HG02623 (cell line): ENCODE measurements at regions not wholly inside any gene's neighbourhood (a gene's known extent, or its start where the extent isn't known, plus 50 kb on each side); places are given as distances from the start of the nearest gene placed in this dataset.
"Not testable (repeated sequence)": the region's sequence is repeated elsewhere in the genome, so short reads cannot be mapped to it uniquely, and the experiment has no call there.

Source experiments
- ATAC-seq: cut with Tn5 transposase; IDR thresholded peaks from one replicate; pipeline ENCODE4 v1.9.1; 2021; ENCODE audit warnings: moderate library complexity; ENCODE audit not compliant: unreplicated experiment

- no peak for ATAC-seq
Observed at GRCh38 chr6:150299873-150300485, 68.8 kb upstream of the IYD start.

- peak; percentile 74 for ATAC-seq
Observed at GRCh38 chr6:150301846-150302519, 66.8 kb upstream of the IYD start.

GRCh38 chr6:150302520-150303176, 66.2 kb upstream of the IYD start:
- no peak for ATAC-seq

- ATAC-seq = no peak
Observed at GRCh38 chr6:150303256-150303655, 65.6 kb upstream of the IYD start.

GRCh38 chr6:150304429-150304828, 64.4 kb upstream of the IYD start:
- ATAC-seq = no peak

GRCh38 chr6:150306290-150306689, 62.5 kb upstream of the IYD start:
- ATAC-seq = no peak

GRCh38 chr6:150307520-150307919, 61.3 kb upstream of the IYD start:
- no peak for ATAC-seq

- no peak for ATAC-seq
Observed at GRCh38 chr6:150308812-150309645, 59.8 kb upstream of the IYD start.

GRCh38 chr6:150310539-150310938, 58.3 kb upstream of the IYD start:
- no peak for ATAC-seq

GRCh38 chr6:150311149-150311944, 57.5 kb upstream of the IYD start:
- ATAC-seq = not testable (repeated sequence)

- ATAC-seq = no peak
Observed at GRCh38 chr6:150312395-150312794, 56.4 kb upstream of the IYD start.

GRCh38 chr6:150312844-150313584, 55.8 kb upstream of the IYD start:
- no peak for ATAC-seq

- no peak for ATAC-seq
Observed at GRCh38 chr6:150313781-150314180, 55.0 kb upstream of the IYD start.

GRCh38 chr6:150314230-150315188, 54.3 kb upstream of the IYD start:
- no peak for ATAC-seq

- no peak for ATAC-seq
Observed at GRCh38 chr6:150315626-150316025, 53.2 kb upstream of the IYD start.

GRCh38 chr6:150316936-150317335, 51.9 kb upstream of the IYD start:
- ATAC-seq = no peak
